Heart left ventricle (tissue), 16 donors: ENCODE measurements at regions not wholly inside any gene's neighbourhood (a gene's known extent, or its start where the extent isn't known, plus 50 kb on each side); places are given as distances from the start of the nearest gene placed in this dataset.

Experiments used
- ATAC-seq, 4 donors: fragments of 200-7000 bp; cut with Tn5 transposase; one replicate each; pipeline ENCODE4 v1.9.1; 2020 to 2022; ENCODE audit warnings: moderate library complexity in 4 of 4, mild to moderate bottlenecking in 3 of 4, moderate number of reproducible peaks in 1 of 4
- DNase-seq, 5 donors: peaks; one replicate each; pipeline ENCODE4 v3.0.0-alpha.2; 2020
- H3K27ac ChIP-seq, 12 donors: fragments of 200-600 bp; sonication (generic) in 4 of 12; one replicate each; pipeline versions ENCODE4 v1.5.0 to v1.8.0; 2016 to 2022; ENCODE audit warnings: mild to moderate bottlenecking in 2 of 12
- H3K27me3 ChIP-seq, 9 donors: fragments of 200-600 bp; sonication (generic) in 2 of 9; one replicate each; pipeline versions ENCODE4 v1.5.1 to v1.8.0; 2016 to 2022; ENCODE audit warnings: mild to moderate bottlenecking in 3 of 9
- H3K36me3 ChIP-seq, 9 donors: fragments of 200-600 bp; sonication (generic) in 2 of 9; one replicate each; pipeline versions ENCODE4 v1.5.0 to v1.8.0; 2018 to 2022; ENCODE audit warnings: mild to moderate bottlenecking in 2 of 9
- H3K4me1 ChIP-seq, 12 donors: fragments of 200-600 bp; sonication (generic) in 4 of 12; one replicate each; pipeline versions ENCODE4 v1.5.0 to v1.8.0; 2016 to 2022; ENCODE audit warnings: mild to moderate bottlenecking in 3 of 12
- H3K4me3 ChIP-seq, 12 donors: fragments of 200-600 bp; sonication (generic) in 4 of 12; one replicate each; pipeline versions ENCODE4 v1.5.0 to v1.8.0; 2017 to 2022; ENCODE audit warnings: mild to moderate bottlenecking in 9 of 12, moderate library complexity in 4 of 12
- H3K9me3 ChIP-seq, 12 donors: fragments of 200-600 bp; sonication (generic) in 4 of 12; one replicate each; pipeline versions ENCODE4 v1.5.0 to v1.8.0; 2016 to 2022; ENCODE audit warnings: mild to moderate bottlenecking in 1 of 12
- CTCF ChIP-seq, 12 donors: fragments of 200-600 bp; sonication (generic) in 4 of 12; IDR thresholded peaks; one replicate each; pipeline versions ENCODE4 v1.5.0 to v1.8.0; 2018 to 2022; ENCODE audit warnings: antibody characterized with exemption in 12 of 12, mild to moderate bottlenecking in 5 of 12
- POLR2A ChIP-seq, 2 donors: fragments of 450-650 bp; IDR thresholded peaks; one replicate each; pipeline ENCODE4 v1.6.1; 2017; ENCODE audit warnings: antibody characterized with exemption in 2 of 2, mild to moderate bottlenecking in 2 of 2, moderate library complexity in 2 of 2
- WGBS, 4 donors: extraction: QIAGEN DNeasy Blood & Tissue Kit in 2 of 4; methylation state at CpG; one replicate each; pipeline versions ENCODE4 v1.1.5 to v1.1.7; 2013 to 2018; 5-methylcytosine and 5-hydroxymethylcytosine counted together
- intact Hi-C, 10 donors: fragments of 100-400 bp; cut with DNase I; formaldehyde crosslinking; loops; one replicate each; pipeline versions ENCODE4 v1.11.1 to v1.14.2; 2022
- donor health status: ischemic (EF 13 %, LVEDD 7.1; RV severe dilation, severe dysfunction).
- donor health status: healthy with polysubstance abuse.
- donor health status: DM: no; HTN: yes; CAD: no.
- donor health status: DM: no; HTN: no; CAD: no.
- donor health status: ischemic (EF 25% LVEDD 6.9; RV normal size, moderate dysfunction).
- donor health status: ischemic (EF 25% LVEDD 5.7; RV mildly dilated, moderate dysfunction).
- donor health status: healthy.
- donor health status: DM: yes; HTN: yes; CAD: no.
- donor health status: ischemic (EF 35%, LVEDD 5.7; RV mildly dilated, moderate dysfunction).
- donor health status: nonischemic (EF 11% LVEDD 7.7; RV severe dilation, severe dysfunction).
- donor health status: DM: yes; HTN: yes; CAD: no.
- donor health status: PGD.
- donor health status: ischemic (EF 29% LVEDD 5.4; RV normal size, mild dysfunction).
- donor health status: nonischemic (EF 23%, LVEDD 6.1; RV moderate dilation, normal function).

- no peaks in the 10 kb centered on the region for H3K4me1 ChIP-seq
- intact Hi-C loops: no loop called here
- no peak overlapping the region for H3K27ac ChIP-seq
- H3K9me3 ChIP-seq: peaks cover 0 to 10% (median 0%) of the 10 kb centered on the region in 12 donors
- DNase-seq: no peak
- peaks cover 0 to 67% (median 9%) of the 10 kb centered on the region in 9 donors for H3K27me3 ChIP-seq
- WGBS, 4 donors: 78 to 85% (median 83%) methylated on average over 8 of the region's 8 CpGs
- no peak for TF ChIP-seq CTCF (IDR thresholded peaks at IDR 0.05)
- no peak for TF ChIP-seq POLR2A (IDR thresholded peaks at IDR 0.05)
- no peak for ATAC-seq
- H3K36me3 ChIP-seq: no peaks in the 10 kb centered on the region
- H3K4me3 ChIP-seq: no peak overlapping the region
Observed at GRCh38 chr11:116532066-116532465, 240.7 kb downstream of the BUD13 start.

GRCh38 chr11:116530705-116531104, 242.1 kb downstream of the BUD13 start:
- no peak for DNase-seq
- H3K4me1 ChIP-seq: no peaks in the 10 kb centered on the region
- intact Hi-C loops: no loop called here
- WGBS, 4 donors: 80 to 94% (median 86%) methylated on average over 2 of the region's 2 CpGs
- H3K36me3 ChIP-seq: no peaks in the 10 kb centered on the region
- H3K27me3 ChIP-seq: peaks cover 0 to 63% (median 6%) of the 10 kb centered on the region in 9 donors
- TF ChIP-seq POLR2A (IDR thresholded peaks at IDR 0.05): no peak
- no peak for TF ChIP-seq CTCF (IDR thresholded peaks at IDR 0.05)
- H3K4me3 ChIP-seq: no peak overlapping the region
- no peak for ATAC-seq
- no peak overlapping the region for H3K27ac ChIP-seq
- peaks cover 0 to 10% (median 0%) of the 10 kb centered on the region in 12 donors for H3K9me3 ChIP-seq

- intact Hi-C loops: no loop called here
- Histone ChIP-seq H3K27me3 (peaks cover 0 to 63% (median 6%) of the 10 kb centered on the region in 9 donors), H3K4me3 (no peak overlapping the region), H3K4me1 (no peaks in the 10 kb centered on the region), H3K9me3 (peaks cover 0 to 10% (median 0%) of the 10 kb centered on the region in 12 donors), H3K36me3 (no peaks in the 10 kb centered on the region), H3K27ac (no peak overlapping the region)
- 53 to 62% (median 56%) methylated on average over 4 of the region's 4 CpGs for WGBS, 4 donors
- no peak for ATAC-seq
- DNase-seq: no peak
- no peak for TF ChIP-seq POLR2A (IDR thresholded peaks at IDR 0.05)
- no peak for TF ChIP-seq CTCF (IDR thresholded peaks at IDR 0.05)
Observed at GRCh38 chr11:116529271-116529670, 243.5 kb downstream of the BUD13 start.

- TF ChIP-seq CTCF (IDR thresholded peaks at IDR 0.05) (no peak), POLR2A (IDR thresholded peaks at IDR 0.05) (no peak)
- WGBS, 4 donors: 78 to 88% (median 84%) methylated on average over 9 to 10 of the region's 10 CpGs
- H3K9me3 ChIP-seq: peaks cover 0 to 10% (median 0%) of the 10 kb centered on the region in 12 donors
- ATAC-seq (peak in 1 of 4 donors; percentile 38), DNase-seq (no peak)
- no peak overlapping the region for H3K4me3 ChIP-seq
- H3K27me3 ChIP-seq: peaks cover 0 to 52% (median 6%) of the 10 kb centered on the region in 9 donors
- H3K4me1 ChIP-seq: no peaks in the 10 kb centered on the region
- no peak overlapping the region for H3K27ac ChIP-seq
- intact Hi-C loops: no loop called here
- no peaks in the 10 kb centered on the region for H3K36me3 ChIP-seq
Observed at GRCh38 chr11:116527180-116527991, 245.4 kb downstream of the BUD13 start.
